Loucy (cell line): ENCODE measurements at regions not wholly inside any gene's neighbourhood (a gene's known extent, or its start where the extent isn't known, plus 50 kb on each side); places are given as distances from the start of the nearest gene placed in this dataset.

Experiments used
- H2AFZ ChIP-seq: fragments of 200-600 bp; sonication (generic); 2 replicates; pipeline ENCODE4 v1.6.0; 2016; ENCODE audit warnings: antibody characterized with exemption, mild to moderate bottlenecking, low read length, moderate library complexity
- H3F3A ChIP-seq: fragments of 200-600 bp; 2 replicates; pipeline ENCODE4 v1.6.0; 2016; ENCODE audit warnings: antibody characterized with exemption, low read depth, mild to moderate bottlenecking
- H3K27me3 ChIP-seq: fragments of 200-600 bp; sonication (generic); 2 replicates; pipeline ENCODE4 v1.6.1; 2014; ENCODE audit warnings: low read length, mild to moderate bottlenecking; ENCODE audit not compliant: insufficient read depth, poor library complexity, severe bottlenecking
- H3K36me3 ChIP-seq: fragments of 200-600 bp; sonication (generic); 2 replicates; pipeline ENCODE4 v1.6.1; 2016; ENCODE audit warnings: low read length; ENCODE audit not compliant: insufficient read depth
- H3K4me1 ChIP-seq: fragments of 200-600 bp; sonication (generic); 2 replicates; pipeline ENCODE4 v1.5.1; 2014; ENCODE audit warnings: low read length, mild to moderate bottlenecking; ENCODE audit not compliant: insufficient read depth, poor library complexity, severe bottlenecking
- H3K4me2 ChIP-seq: fragments of 200-600 bp; sonication (generic); 2 replicates; pipeline ENCODE4 v1.6.0; 2014; ENCODE audit warnings: antibody characterized with exemption, low read length, low read depth, mild to moderate bottlenecking; ENCODE audit not compliant: poor library complexity, severe bottlenecking
- H3K4me3 ChIP-seq: fragments of 200-600 bp; sonication (generic); 2 replicates; pipeline ENCODE4 v1.5.1; 2014; ENCODE audit warnings: low read length, mild to moderate bottlenecking, mixed read lengths; ENCODE audit not compliant: poor library complexity, severe bottlenecking
- H3K79me2 ChIP-seq: fragments of 200-600 bp; sonication (generic); 2 replicates; pipeline ENCODE4 v1.6.1; 2014; ENCODE audit warnings: low read length; ENCODE audit not compliant: insufficient read depth
- H3K9ac ChIP-seq: fragments of 200-600 bp; sonication (generic); 2 replicates; pipeline ENCODE4 v1.6.0; 2014; ENCODE audit warnings: mild to moderate bottlenecking, low read depth, low read length, moderate library complexity; ENCODE audit not compliant: poor library complexity, severe bottlenecking
- H3K9me2 ChIP-seq: fragments of 200-600 bp; sonication (generic); replicated peaks from 2 replicates; pipeline ENCODE4 v1.6.1; 2016; ENCODE audit warnings: low read depth, low read length, mixed read lengths
- H3K9me3 ChIP-seq: fragments of 200-600 bp; sonication (generic); 2 replicates; pipeline ENCODE4 v1.6.1; 2014; ENCODE audit warnings: mild to moderate bottlenecking, antibody characterized with exemption, low read length, low read depth; ENCODE audit not compliant: insufficient read depth
- H4K20me1 ChIP-seq: fragments of 200-600 bp; sonication (generic); 2 replicates; pipeline ENCODE4 v1.6.0; 2014; ENCODE audit warnings: antibody characterized with exemption, low read length, mild to moderate bottlenecking; ENCODE audit not compliant: insufficient read depth, poor library complexity, severe bottlenecking
- EZH2phosphoT487 ChIP-seq: fragments of 200-600 bp; IDR thresholded peaks from 2 replicates; pipeline ENCODE4 v1.6.1; 2018; ENCODE audit warnings: antibody characterized with exemption, mild to moderate bottlenecking, moderate library complexity, borderline replicate concordance
- TF ChIP-seq, protein P1 (sequence below): fragments of 200-600 bp; sonication (generic); conservative IDR thresholded peaks from 2 replicates; pipeline ENCODE4 v1.5.1; 2014; ENCODE audit warnings: mild to moderate bottlenecking, antibody characterized with exemption, low read length

DNA sequence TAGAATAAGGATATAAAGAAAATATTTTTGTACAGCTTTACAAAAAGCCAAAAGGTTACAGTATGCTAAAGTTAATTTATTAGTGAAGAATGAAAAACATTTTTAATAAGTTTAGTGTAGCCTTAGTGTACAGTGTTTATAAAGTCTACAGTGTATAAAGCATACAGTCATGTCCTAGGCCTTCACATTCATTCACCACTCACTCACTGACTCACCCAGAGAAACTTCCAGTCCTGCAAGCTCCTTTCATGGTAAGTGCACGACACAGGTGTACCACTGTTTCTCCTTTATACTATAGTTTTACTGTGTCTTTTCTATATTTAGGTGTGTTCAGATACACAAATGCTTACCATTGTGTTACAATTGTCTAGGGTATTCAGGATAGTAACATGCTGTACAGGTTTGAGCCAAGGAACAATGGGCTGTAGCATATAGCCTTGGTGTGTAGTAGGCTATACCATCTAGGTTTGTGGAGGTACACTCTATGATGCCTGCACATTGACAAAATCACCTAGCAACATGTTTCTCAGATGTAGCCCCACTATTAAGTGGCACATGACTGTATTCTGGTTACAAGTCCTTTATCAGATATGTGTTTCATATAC is 197.1 kb upstream of the KBTBD8 start:
- Histone ChIP-seq H3K79me2 (no peaks in the 10 kb centered on the region), H3K4me1 (peaks cover 16% of the 10 kb centered on the region), H3K36me3 (no peaks in the 10 kb centered on the region; the same call in 1 of the 2 replicates), H3K4me3 (no peak overlapping the region), H3K9me3 (no peaks in the 10 kb centered on the region), H3F3A (no peaks in the 10 kb centered on the region; the same call in 1 of the 2 replicates), H4K20me1 (no peaks in the 10 kb centered on the region), H3K9me2 (no peaks in the 10 kb centered on the region), H3K9ac (no peak overlapping the region), H2AFZ (no peak overlapping the region), H3K27me3 (no peaks in the 10 kb centered on the region), H3K4me2 (no peak overlapping the region)
- TF ChIP-seq, protein P1, sequence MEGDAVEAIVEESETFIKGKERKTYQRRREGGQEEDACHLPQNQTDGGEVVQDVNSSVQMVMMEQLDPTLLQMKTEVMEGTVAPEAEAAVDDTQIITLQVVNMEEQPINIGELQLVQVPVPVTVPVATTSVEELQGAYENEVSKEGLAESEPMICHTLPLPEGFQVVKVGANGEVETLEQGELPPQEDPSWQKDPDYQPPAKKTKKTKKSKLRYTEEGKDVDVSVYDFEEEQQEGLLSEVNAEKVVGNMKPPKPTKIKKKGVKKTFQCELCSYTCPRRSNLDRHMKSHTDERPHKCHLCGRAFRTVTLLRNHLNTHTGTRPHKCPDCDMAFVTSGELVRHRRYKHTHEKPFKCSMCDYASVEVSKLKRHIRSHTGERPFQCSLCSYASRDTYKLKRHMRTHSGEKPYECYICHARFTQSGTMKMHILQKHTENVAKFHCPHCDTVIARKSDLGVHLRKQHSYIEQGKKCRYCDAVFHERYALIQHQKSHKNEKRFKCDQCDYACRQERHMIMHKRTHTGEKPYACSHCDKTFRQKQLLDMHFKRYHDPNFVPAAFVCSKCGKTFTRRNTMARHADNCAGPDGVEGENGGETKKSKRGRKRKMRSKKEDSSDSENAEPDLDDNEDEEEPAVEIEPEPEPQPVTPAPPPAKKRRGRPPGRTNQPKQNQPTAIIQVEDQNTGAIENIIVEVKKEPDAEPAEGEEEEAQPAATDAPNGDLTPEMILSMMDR = no peak
- no peak for TF ChIP-seq EZH2phosphoT487

DNA sequence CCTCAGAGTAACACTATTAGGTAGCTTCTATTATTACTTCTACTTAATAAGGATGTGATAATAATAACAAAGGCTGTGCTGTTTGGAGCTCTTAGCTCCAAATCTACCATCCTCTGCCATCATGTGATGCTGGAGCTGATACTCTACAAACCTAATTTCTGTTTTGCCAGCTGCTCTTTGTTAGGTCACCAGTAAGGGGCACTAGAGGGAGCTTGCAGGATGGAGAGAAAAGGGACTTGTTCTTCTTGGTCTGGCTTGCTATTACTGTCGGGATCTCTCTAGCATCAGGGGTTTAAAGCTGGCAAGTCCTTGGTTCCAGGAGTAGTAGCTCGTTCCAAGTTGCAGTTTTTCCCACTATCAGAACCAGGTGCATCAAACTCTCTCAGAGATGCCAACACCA is 194.9 kb upstream of the KBTBD8 start:
- TF ChIP-seq EZH2phosphoT487 = no peak
- TF ChIP-seq, protein P1 = peak; percentile 74
- peak overlapping the region; percentile 67 for H2AFZ ChIP-seq
- peak overlapping the region; percentile 81 for H3K4me2 ChIP-seq

DNA sequence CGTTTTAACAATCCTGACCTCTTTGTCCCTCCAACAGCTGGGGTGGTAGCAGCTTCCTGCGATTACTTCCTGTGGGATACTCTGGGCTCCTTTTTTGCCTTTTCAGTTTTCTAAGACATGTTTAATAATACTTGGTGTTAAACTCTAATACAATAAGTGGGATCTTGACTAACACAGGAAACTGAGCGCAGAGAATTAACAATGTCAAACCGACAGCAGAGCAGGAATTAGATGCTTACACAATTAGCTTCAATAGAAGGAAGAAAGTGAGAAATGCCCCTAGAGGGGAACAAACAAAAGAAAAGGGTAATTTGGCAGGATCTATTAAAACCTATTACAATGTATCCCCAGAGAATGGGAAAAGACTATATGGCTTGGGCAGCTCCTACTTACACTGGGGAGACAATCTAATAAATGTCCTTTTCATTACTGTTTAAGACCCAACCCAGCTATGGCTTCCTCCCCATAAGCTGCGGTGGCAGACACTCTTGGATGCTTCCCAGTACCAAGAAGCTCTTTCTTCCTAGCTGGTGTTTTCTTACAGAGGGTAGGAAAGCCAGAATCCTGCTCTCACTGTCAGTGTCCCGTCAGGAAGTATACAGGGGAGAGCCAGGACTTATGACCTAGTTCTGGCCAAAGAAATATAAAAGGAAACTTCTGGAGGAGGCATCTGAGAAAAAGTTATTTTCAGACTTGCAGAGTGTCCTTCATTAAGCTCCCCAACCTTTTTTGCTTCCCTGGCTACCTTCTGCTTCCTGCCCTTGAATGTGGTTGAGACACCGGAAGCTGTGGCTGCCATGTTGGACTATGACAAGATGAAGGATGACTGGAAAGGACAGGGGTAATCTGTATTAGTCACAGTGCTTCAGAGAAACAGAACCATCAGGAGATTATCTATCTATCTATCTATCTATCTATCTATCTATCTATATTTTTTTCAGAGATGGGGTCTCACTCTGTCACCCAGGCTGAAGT is 194.1 kb upstream of the KBTBD8 start:
- Histone ChIP-seq H3K4me3 (peak overlapping the region; percentile 58), H3K79me2 (no peaks in the 10 kb centered on the region), H3K4me2 (peak overlapping the region; percentile 81), H3K9ac (peak overlapping the region; percentile 66), H3F3A (peaks cover 6% of the 10 kb centered on the region; the same call in 1 of the 2 replicates), H3K36me3 (no peaks in the 10 kb centered on the region; the same call in 1 of the 2 replicates), H2AFZ (peak overlapping the region; percentile 67), H3K9me3 (no peaks in the 10 kb centered on the region), H3K27me3 (no peaks in the 10 kb centered on the region), H4K20me1 (no peaks in the 10 kb centered on the region), H3K4me1 (peaks cover 27% of the 10 kb centered on the region), H3K9me2 (no peaks in the 10 kb centered on the region)
- TF ChIP-seq, protein P1 = no peak
- TF ChIP-seq EZH2phosphoT487 = no peak

More for the DNA sequence above, 194.9 kb upstream of the KBTBD8 start:
- Histone ChIP-seq H3K9ac (peak overlapping the region; percentile 66), H3K36me3 (no peaks in the 10 kb centered on the region; the same call in 1 of the 2 replicates), H3K79me2 (no peaks in the 10 kb centered on the region), H3K27me3 (no peaks in the 10 kb centered on the region), H4K20me1 (no peaks in the 10 kb centered on the region), H3K9me3 (no peaks in the 10 kb centered on the region), H3K4me3 (peak overlapping the region; percentile 58), H3K4me1 (peaks cover 19% of the 10 kb centered on the region), H3K9me2 (no peaks in the 10 kb centered on the region), H3F3A (peaks cover 1% of the 10 kb centered on the region; the same call in 1 of the 2 replicates)
